ENCODE measurements at regions not wholly inside any gene's neighbourhood (a gene's known extent, or its start where the extent isn't known, plus 50 kb on each side); places are given as distances from the start of the nearest gene placed in this dataset.

- no peaks in the 10 kb centered on the region for H3K9me3 ChIP-seq (ENCODE audit: control insufficient read depth, insufficient read depth, low read depth, low read length)
- H3K27me3 ChIP-seq (ENCODE audit: control insufficient read depth, insufficient read depth, low read length), result no peaks in the 10 kb centered on the region
- no peak overlapping the region for H3K27ac ChIP-seq (ENCODE audit: low read depth, low read length)
- peaks cover 16% of the 10 kb centered on the region for H3K4me1 ChIP-seq (ENCODE audit: control insufficient read depth, insufficient read depth, low read length)
- no peak overlapping the region for H3K4me3 ChIP-seq (ENCODE audit: low read depth, low read length)
- H3K9ac ChIP-seq (ENCODE audit: low read length), result no peak overlapping the region
- no peaks in the 10 kb centered on the region for H3K36me3 ChIP-seq (ENCODE audit: control insufficient read depth, insufficient read depth, low read length)
Observed at GRCh38 chr7:34453150-34453549, 204.9 kb upstream of the NPSR1 start.

GRCh38 chr7:34454381-34454780, 203.6 kb upstream of the NPSR1 start:
- Histone ChIP-seq H3K4me1 (ENCODE audit: control insufficient read depth, insufficient read depth, low read length) (peaks cover 16% of the 10 kb centered on the region), H3K27me3 (ENCODE audit: control insufficient read depth, insufficient read depth, low read length) (no peaks in the 10 kb centered on the region), H3K9ac (ENCODE audit: low read length) (no peak overlapping the region), H3K4me3 (ENCODE audit: low read depth, low read length) (no peak overlapping the region), H3K36me3 (ENCODE audit: control insufficient read depth, insufficient read depth, low read length) (no peaks in the 10 kb centered on the region), H3K27ac (ENCODE audit: low read depth, low read length) (no peak overlapping the region), H3K9me3 (ENCODE audit: control insufficient read depth, insufficient read depth, low read depth, low read length) (no peaks in the 10 kb centered on the region)

GRCh38 chr7:34457329-34457728, 200.7 kb upstream of the NPSR1 start:
- Histone ChIP-seq H3K36me3 (ENCODE audit: control insufficient read depth, insufficient read depth, low read length) (no peaks in the 10 kb centered on the region), H3K4me1 (ENCODE audit: control insufficient read depth, insufficient read depth, low read length) (peaks cover 16% of the 10 kb centered on the region), H3K27ac (ENCODE audit: low read depth, low read length) (no peak overlapping the region), H3K9ac (ENCODE audit: low read length) (no peak overlapping the region), H3K4me3 (ENCODE audit: low read depth, low read length) (no peak overlapping the region), H3K9me3 (ENCODE audit: control insufficient read depth, insufficient read depth, low read depth, low read length) (no peaks in the 10 kb centered on the region), H3K27me3 (ENCODE audit: control insufficient read depth, insufficient read depth, low read length) (no peaks in the 10 kb centered on the region)

- Histone ChIP-seq H3K9ac (ENCODE audit: low read length) (no peak overlapping the region), H3K27me3 (ENCODE audit: control insufficient read depth, insufficient read depth, low read length) (no peaks in the 10 kb centered on the region), H3K36me3 (ENCODE audit: control insufficient read depth, insufficient read depth, low read length) (no peaks in the 10 kb centered on the region), H3K4me3 (ENCODE audit: low read depth, low read length) (no peak overlapping the region), H3K27ac (ENCODE audit: low read depth, low read length) (no peak overlapping the region), H3K4me1 (ENCODE audit: control insufficient read depth, insufficient read depth, low read length) (no peaks in the 10 kb centered on the region), H3K9me3 (ENCODE audit: control insufficient read depth, insufficient read depth, low read depth, low read length) (no peaks in the 10 kb centered on the region)
Observed at GRCh38 chr7:34463830-34464229, 194.2 kb upstream of the NPSR1 start.

GRCh38 chr7:34471844-34472243, 186.2 kb upstream of the NPSR1 start:
- Histone ChIP-seq H3K27me3 (ENCODE audit: control insufficient read depth, insufficient read depth, low read length) (no peaks in the 10 kb centered on the region), H3K9me3 (ENCODE audit: control insufficient read depth, insufficient read depth, low read depth, low read length) (peaks cover 8% of the 10 kb centered on the region; the same call in 1 of the 2 replicates), H3K27ac (ENCODE audit: low read depth, low read length) (no peak overlapping the region), H3K4me1 (ENCODE audit: control insufficient read depth, insufficient read depth, low read length) (no peaks in the 10 kb centered on the region), H3K9ac (ENCODE audit: low read length) (no peak overlapping the region), H3K4me3 (ENCODE audit: low read depth, low read length) (no peak overlapping the region), H3K36me3 (ENCODE audit: control insufficient read depth, insufficient read depth, low read length) (no peaks in the 10 kb centered on the region)

GRCh38 chr7:34486371-34486770, 171.6 kb upstream of the NPSR1 start:
- H3K27me3 ChIP-seq (ENCODE audit: control insufficient read depth, insufficient read depth, low read length), result no peaks in the 10 kb centered on the region
- H3K9ac ChIP-seq (ENCODE audit: low read length), result no peak overlapping the region
- no peak overlapping the region for H3K4me3 ChIP-seq (ENCODE audit: low read depth, low read length)
- no peaks in the 10 kb centered on the region for H3K9me3 ChIP-seq (ENCODE audit: control insufficient read depth, insufficient read depth, low read depth, low read length)
- peaks cover 34% of the 10 kb centered on the region for H3K4me1 ChIP-seq (ENCODE audit: control insufficient read depth, insufficient read depth, low read length)
- no peaks in the 10 kb centered on the region for H3K36me3 ChIP-seq (ENCODE audit: control insufficient read depth, insufficient read depth, low read length)
- no peak overlapping the region for H3K27ac ChIP-seq (ENCODE audit: low read depth, low read length)

- H3K4me1 ChIP-seq (ENCODE audit: control insufficient read depth, insufficient read depth, low read length), result peaks cover 34% of the 10 kb centered on the region
- no peaks in the 10 kb centered on the region for H3K27me3 ChIP-seq (ENCODE audit: control insufficient read depth, insufficient read depth, low read length)
- no peaks in the 10 kb centered on the region for H3K9me3 ChIP-seq (ENCODE audit: control insufficient read depth, insufficient read depth, low read depth, low read length)
- H3K36me3 ChIP-seq (ENCODE audit: control insufficient read depth, insufficient read depth, low read length), result no peaks in the 10 kb centered on the region
- no peak overlapping the region for H3K27ac ChIP-seq (ENCODE audit: low read depth, low read length)
- H3K9ac ChIP-seq (ENCODE audit: low read length), result no peak overlapping the region
- H3K4me3 ChIP-seq (ENCODE audit: low read depth, low read length), result no peak overlapping the region
Observed at GRCh38 chr7:34487391-34488115, 170.5 kb upstream of the NPSR1 start.

GRCh38 chr7:34488766-34489165, 169.3 kb upstream of the NPSR1 start:
- no peak overlapping the region for H3K9ac ChIP-seq (ENCODE audit: low read length)
- H3K4me1 ChIP-seq (ENCODE audit: control insufficient read depth, insufficient read depth, low read length), result peaks cover 28% of the 10 kb centered on the region
- no peaks in the 10 kb centered on the region for H3K9me3 ChIP-seq (ENCODE audit: control insufficient read depth, insufficient read depth, low read depth, low read length)
- no peak overlapping the region for H3K4me3 ChIP-seq (ENCODE audit: low read depth, low read length)
- no peaks in the 10 kb centered on the region for H3K36me3 ChIP-seq (ENCODE audit: control insufficient read depth, insufficient read depth, low read length)
- H3K27me3 ChIP-seq (ENCODE audit: control insufficient read depth, insufficient read depth, low read length), result no peaks in the 10 kb centered on the region
- H3K27ac ChIP-seq (ENCODE audit: low read depth, low read length), result no peak overlapping the region

GRCh38 chr7:34491899-34492298, 166.1 kb upstream of the NPSR1 start:
- no peak overlapping the region for H3K9ac ChIP-seq (ENCODE audit: low read length)
- no peaks in the 10 kb centered on the region for H3K9me3 ChIP-seq (ENCODE audit: control insufficient read depth, insufficient read depth, low read depth, low read length)
- H3K4me3 ChIP-seq (ENCODE audit: low read depth, low read length), result no peak overlapping the region
- H3K27ac ChIP-seq (ENCODE audit: low read depth, low read length), result no peak overlapping the region
- no peaks in the 10 kb centered on the region for H3K36me3 ChIP-seq (ENCODE audit: control insufficient read depth, insufficient read depth, low read length)
- no peaks in the 10 kb centered on the region for H3K27me3 ChIP-seq (ENCODE audit: control insufficient read depth, insufficient read depth, low read length)
- peaks cover 28% of the 10 kb centered on the region for H3K4me1 ChIP-seq (ENCODE audit: control insufficient read depth, insufficient read depth, low read length)

GRCh38 chr7:34493752-34494151, 164.3 kb upstream of the NPSR1 start:
- Histone ChIP-seq H3K4me1 (ENCODE audit: control insufficient read depth, insufficient read depth, low read length) (peaks cover 18% of the 10 kb centered on the region), H3K4me3 (ENCODE audit: low read depth, low read length) (no peak overlapping the region), H3K27ac (ENCODE audit: low read depth, low read length) (no peak overlapping the region), H3K9me3 (ENCODE audit: control insufficient read depth, insufficient read depth, low read depth, low read length) (no peaks in the 10 kb centered on the region), H3K27me3 (ENCODE audit: control insufficient read depth, insufficient read depth, low read length) (no peaks in the 10 kb centered on the region), H3K9ac (ENCODE audit: low read length) (no peak overlapping the region), H3K36me3 (ENCODE audit: control insufficient read depth, insufficient read depth, low read length) (no peaks in the 10 kb centered on the region)

GRCh38 chr7:34497153-34497777, 160.8 kb upstream of the NPSR1 start:
- Histone ChIP-seq H3K4me3 (ENCODE audit: low read depth, low read length) (no peak overlapping the region), H3K27ac (ENCODE audit: low read depth, low read length) (no peak overlapping the region)

More at GRCh38 chr7:34497153-34497777, 160.8 kb upstream of the NPSR1 start:
- Histone ChIP-seq H3K36me3 (ENCODE audit: control insufficient read depth, insufficient read depth, low read length) (no peaks in the 10 kb centered on the region), H3K27me3 (ENCODE audit: control insufficient read depth, insufficient read depth, low read length) (no peaks in the 10 kb centered on the region), H3K4me1 (ENCODE audit: control insufficient read depth, insufficient read depth, low read length) (peaks cover 8% of the 10 kb centered on the region), H3K9ac (ENCODE audit: low read length) (no peak overlapping the region), H3K9me3 (ENCODE audit: control insufficient read depth, insufficient read depth, low read depth, low read length) (no peaks in the 10 kb centered on the region)

Measured in HUES6 (cell line).